Posterior vena cava (tissue), 2 donors: ENCODE measurements at regions not wholly inside any gene's neighbourhood (a gene's known extent, or its start where the extent isn't known, plus 50 kb on each side); places are given as distances from the start of the nearest gene placed in this dataset.
"Not testable (repeated sequence)": the region's sequence is repeated elsewhere in the genome, so short reads cannot be mapped to it uniquely, and the experiment has no call there.

Source experiments
- DNase-seq: peaks from one replicate; pipeline ENCODE4 v3.0.0-alpha.2; 2020; ENCODE audit warnings: low spot score
- intact Hi-C, 2 donors: fragments of 100-400 bp; cut with DNase I; formaldehyde crosslinking; loops; one replicate each; pipeline versions ENCODE4 v1.14.1 to v1.14.2; 2022 to 2023
- donor health status: DM: yes; HTN: yes; CAD: no.
- donor health status: DM: yes; HTN: yes; CAD: no.

DNA sequence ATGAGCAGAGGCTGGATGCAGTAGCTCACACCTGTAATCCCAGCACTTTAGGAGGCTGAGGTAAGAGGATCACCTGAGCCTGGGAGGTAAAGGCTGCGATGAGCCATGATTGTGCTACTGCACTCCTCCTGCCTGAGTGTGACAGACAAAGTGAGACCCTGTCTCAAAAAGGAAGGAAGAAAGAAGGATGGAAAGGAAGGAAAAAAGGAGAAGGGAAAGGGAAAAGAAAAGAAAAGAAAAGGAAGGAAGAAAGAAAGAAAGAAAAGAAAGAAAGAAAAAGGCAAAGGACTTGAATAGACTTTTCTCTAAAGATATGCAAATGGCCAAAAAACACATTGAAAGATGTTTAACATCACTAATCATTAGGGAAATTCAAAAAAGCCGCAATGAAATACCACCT, 215.3 kb upstream of the MYLIP start:
- intact Hi-C loops, result no loop called here

GRCh38 chr6:15912505-15913400, 216.1 kb upstream of the MYLIP start:
- DNase-seq, result no peak
- intact Hi-C loops, result no loop called here

More for the DNA sequence above, 215.3 kb upstream of the MYLIP start:
- DNase-seq, result no peak

DNA sequence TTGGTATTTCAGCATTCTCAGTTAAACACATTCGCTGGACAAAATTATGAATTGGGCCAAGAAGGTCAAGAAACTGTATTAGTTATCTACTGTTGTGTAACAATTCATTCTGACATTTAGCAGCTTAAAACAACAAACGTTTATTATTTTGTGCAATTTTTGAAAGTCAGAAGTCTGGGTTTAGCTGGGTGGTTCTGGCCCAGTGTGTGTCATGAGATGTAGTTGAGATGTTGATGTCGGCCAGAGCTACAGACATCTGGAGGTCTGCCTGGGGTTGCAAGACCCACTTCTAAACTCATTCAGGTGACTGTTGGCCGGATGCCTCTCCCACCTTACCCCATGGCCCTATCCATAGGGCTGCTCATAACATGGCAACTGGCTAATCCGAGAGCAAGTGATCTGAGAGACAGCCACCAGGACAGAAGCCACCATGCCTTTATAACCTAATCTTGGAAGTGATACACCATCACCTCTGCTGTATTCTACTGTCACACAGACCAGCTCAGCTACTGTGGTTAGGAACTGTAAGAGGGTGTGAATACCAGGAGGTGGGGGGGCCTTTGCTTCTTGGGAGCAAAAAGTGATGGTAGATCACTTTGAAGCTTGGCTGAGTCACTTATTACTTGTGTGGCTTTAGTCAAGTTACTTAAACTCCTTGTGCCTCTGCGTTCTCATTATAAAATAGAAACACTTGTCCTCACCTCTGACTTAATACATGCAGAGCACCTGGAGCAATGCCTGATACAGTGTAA, 217.0 kb upstream of the MYLIP start:
- intact Hi-C loops, result no loop called here
- no peak for DNase-seq

GRCh38 chr6:15909290-15910070, 219.4 kb upstream of the MYLIP start:
- no peak for DNase-seq
- intact Hi-C loops, result no loop called here

GRCh38 chr6:15908871-15909270, 220.0 kb upstream of the MYLIP start:
- DNase-seq, result no peak
- intact Hi-C loops, result no loop called here

DNA sequence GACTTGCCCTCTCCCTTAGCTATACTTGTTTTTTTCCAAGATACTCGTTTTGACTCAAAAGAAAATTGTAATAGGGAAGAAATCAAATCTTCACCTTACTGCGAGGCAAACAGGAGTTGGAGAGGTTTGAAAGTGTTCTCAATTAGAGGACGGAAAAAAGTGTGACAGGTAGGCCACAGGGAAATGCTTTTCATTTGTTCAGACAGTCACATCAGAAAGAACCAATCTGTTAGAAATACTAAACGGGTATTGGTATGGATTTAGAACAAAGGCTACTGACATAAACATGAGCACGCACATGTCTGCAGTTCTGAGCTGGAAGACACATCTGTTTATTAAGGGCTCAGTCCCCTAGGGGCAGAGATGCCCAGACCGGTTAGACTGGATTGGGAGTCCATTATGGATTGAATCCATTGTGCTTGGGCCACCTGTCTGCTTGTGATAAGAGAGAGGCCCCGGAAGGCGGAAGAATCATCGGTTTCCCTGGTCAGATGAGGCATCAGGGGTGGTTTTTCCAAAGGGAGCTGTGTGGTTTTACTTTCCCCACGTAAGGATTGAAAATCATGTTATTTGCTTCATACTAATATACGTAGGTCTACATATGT, 220.9 kb upstream of the MYLIP start:
- intact Hi-C loops, result no loop called here
- DNase-seq, result no peak

- intact Hi-C loops, result not testable (repeated sequence)
Measured at GRCh38 chr6:15907220-15907913, 221.5 kb upstream of the MYLIP start.

DNA sequence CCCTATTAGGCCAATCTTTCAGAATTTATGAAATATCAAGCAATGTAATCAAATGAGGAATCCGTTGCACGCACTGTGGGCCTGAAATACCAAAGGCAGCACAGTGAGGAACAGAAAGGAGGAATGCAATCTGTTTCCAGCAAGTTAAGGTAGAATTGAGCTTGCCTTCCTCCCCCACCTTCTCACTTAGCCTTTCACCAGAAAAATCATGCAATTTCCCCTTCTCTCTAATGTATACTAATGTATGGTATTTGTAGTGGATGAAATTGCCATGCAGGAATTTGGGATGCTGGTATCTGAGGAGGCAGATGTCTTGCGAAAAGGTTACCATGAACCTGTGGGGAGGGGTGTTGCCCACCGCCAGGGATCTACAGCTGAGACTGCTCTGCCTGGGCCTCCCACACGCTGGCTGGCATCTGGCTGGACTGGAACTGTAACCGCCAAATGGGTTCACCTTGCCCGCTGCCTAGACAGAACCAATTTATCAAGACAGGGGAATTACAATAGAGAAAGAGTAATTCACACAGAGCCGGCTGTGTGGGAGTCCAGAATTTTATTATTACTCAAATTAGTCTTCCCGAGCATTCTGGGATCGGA, 222.4 kb upstream of the MYLIP start:
- no peak for DNase-seq

More at GRCh38 chr6:15907220-15907913, 221.5 kb upstream of the MYLIP start:
- DNase-seq, result not testable (repeated sequence)

DNA sequence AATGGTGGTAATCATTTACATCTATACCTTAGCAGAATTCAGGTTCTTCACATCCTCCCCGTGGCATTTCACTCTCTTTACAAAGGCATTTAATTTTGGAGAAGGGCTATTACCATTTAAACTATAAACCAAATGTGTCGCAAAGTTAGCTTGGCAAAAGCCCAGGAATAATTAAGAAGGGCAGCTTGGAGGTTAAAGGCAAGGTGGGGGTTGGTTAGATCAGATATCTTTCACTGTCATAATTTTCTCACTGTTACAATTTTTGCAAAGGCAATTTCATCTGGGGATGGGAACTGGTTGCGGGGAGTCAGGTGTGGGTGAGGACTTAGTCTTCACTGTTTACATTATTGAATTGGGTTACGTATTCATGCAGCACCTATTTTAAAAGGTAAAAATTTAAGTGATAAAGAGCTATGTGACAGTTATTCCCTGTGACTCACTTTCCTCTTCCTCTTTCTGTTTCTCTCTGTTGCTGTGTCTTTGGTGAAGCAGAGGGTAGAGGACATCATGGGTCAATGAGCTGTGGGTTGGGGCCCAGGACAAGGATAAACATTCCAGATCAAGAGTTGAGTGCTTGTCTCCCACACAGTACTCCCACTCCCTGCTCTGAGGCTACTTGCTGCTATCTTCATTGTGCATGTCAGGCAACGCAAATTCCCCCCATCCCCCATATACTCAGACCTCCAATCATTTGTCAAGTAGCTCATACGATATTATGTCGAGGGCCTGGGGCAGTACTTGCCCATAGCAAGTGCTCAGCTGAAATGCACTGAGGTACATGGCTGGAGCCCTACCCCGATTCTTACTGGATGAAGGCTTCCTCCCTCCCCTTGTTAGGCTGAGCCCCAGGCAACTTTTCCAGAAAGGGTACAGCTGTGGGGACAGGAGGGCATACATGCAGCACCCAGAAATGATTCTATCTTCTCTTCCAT, 223.1 kb upstream of the MYLIP start:
- no peak for DNase-seq
- intact Hi-C loops, result no loop called here

More for the DNA sequence above, 222.4 kb upstream of the MYLIP start:
- intact Hi-C loops, result no loop called here

DNA sequence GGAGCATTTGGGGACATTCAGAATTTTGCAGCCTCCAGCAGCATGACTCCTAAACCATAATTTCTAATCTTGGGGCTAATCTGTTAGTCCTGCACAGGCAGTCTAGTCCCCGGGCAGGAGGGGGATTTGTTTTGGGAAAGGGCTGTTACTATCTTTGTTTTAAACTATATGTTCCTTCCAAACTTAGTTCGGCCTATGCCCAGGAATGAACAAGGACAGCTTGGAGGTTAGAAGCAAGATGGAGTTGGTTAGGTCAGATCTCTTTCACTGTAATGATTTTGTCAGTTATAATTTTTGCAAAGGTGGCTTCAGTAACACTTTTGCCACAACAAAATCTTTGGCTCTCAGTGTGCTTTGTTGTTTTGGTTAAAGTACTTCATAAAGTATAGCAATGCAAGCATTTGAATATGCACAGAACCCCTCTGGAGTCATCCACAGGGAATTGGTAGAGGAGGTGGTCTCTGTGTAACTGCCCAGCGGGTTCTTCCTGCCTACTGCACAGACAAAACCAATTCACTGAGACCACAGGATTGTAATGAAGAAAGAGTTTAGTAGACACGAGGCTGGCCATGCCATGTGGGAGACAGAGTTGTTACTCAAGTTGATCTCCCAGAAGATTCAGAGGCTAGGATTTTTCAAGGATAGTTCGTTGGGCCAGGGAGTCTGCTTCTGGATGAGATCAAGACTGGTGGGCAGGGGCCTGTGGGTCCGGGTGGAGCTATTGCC, 224.1 kb upstream of the MYLIP start:
- intact Hi-C loops, result no loop called here
- DNase-seq, result no peak

DNA sequence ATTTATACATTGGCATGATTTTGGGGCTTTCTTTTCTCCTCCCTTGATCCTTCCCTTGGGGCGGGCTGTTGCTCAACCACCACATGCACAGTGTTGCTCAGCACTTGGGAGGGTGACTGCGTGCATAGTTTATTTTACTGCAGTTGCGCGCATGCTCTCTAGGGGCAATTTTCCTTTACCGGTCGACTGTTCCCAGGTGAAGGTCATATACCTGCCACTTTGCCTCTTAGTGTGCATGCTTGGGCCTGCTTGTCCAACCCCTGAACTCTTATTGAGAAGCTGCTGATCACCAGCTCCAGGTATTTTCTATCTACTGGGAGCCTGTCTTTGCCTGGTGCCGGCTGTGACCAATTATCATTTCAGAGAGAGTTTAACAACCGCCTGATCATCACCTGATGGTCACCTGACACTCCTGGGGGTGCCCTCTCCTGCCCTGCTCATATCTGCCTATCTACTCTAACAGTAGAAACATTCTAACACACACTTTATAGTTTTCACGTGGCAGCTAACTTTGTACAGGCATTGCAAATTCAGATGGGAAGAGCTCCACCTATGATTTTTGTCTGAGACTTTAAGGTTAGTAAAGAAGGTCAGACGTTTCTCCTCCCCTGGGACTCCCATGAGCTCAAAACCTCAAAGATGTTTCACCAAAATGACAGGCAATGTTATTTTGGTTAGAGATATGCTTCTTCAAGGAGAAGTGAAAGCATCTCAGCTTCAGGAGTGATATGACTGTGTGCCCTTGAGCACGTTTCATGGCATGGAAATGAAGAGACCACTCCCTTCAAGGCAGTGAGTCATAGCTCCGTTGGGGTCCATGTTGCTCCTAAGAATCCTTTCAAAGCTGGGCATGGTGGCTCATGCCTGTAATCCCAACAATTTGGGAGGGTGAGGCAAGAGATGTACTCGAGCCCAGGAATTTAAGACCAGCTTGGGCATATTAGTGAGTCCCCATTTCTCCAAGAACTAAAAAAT, 227.5 kb upstream of the MYLIP start:
- intact Hi-C loops, result no loop called here
- DNase-seq, result no peak

DNA sequence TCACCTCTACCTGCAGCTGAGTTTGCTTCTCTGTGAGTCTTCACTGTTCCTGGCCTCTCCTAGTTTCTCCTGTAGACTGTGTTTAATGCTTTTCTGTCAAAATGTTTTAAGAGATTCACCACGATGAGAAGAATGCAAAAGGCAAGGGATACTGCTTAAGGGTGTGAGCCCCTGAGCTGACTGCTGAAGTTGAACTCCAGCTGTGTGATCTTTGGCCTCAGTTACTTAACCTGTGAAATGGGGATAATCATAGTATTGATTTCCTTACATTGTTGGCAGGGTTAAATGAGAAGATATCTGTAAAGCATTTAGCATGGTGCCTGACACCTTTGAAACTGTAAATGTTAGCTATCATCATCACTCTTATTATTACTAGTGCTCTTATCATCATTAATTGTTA, 230.2 kb upstream of the MYLIP start:
- intact Hi-C loops, result no loop called here
- DNase-seq, result no peak

DNA sequence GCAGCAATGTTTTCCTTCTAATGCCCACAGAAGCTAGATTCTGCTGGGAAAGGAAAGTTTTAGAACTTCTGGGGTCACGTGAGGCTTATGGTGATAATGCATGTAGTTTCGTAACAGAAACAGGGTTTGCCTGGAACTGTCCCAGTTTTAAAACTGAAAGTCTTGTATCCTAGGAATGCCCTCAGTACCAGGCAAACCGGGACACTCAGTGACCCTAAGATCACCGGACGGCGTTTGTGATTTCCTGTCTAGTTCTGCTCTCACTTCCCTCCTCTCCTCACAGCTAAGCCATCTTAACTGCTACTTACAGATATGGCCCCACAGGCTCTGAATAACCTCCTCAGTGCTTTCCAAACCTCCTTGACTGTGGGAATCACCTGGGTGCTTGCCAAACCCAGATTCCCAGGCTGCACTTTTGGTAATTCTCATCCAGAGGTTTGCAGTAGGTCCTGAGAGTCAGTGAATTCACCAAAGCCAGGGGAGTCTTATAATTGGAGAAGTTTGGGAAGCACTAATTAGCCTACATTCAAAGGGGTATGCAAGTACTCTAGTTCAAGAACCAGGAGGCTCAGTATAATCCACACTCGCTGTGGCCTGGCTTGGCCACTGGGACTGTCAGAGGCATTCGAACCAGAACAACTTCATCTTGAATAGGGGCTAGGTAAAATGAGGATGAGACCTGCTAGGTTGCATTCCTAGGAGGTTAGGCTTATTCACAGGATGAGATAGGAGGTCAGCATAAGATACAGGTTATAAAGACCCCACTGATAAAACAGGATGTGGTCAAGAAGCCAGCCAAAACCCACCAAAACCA, 231.6 kb upstream of the MYLIP start:
- intact Hi-C loops, result no loop called here
- DNase-seq, result no peak

DNA sequence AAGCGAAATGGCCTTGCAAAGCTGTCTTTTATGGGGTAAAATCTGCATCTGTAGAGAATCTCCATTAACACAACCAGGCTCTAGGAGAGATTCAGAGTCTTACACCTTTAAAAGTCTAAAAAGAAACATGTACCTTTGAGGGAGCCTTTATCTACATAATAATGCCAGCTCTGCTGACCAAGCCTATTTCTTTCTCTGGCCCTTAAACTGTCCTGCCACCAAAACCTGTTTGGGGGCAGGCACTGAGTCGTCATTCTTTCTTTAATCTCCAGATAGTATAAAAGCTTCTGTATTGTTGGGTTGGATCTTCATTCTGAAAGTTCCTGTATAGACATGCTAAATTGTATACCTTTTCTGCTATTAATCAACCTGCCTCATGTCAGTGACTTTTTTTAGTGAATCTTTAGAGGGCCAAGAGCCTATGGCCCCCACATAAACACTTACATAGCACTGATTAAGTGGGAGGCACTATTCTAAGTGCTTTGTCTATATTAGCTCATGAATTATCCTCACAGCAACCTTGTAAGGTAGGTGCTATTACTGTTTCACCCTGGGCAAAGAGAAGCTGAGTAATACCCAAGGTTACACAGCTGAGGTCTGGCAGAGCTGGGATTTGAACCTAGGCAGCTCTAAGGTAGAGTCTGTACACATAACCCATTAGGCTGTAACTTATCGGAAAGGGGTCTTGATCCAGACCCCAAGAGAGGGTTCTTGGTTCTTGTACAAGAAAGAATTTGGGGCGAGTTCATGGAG, 232.3 kb upstream of the DTNBP1 start:
- intact Hi-C loops, result loop anchor here in 1 of 2 donors (5.0 kb wide), 1 partner anchor 497 kb away; no protein-coding TSS in a partner anchor
- DNase-seq, result no peak
